HG03571 (cell line): ENCODE measurements at regions not wholly inside any gene's neighbourhood (a gene's known extent, or its start where the extent isn't known, plus 50 kb on each side); places are given as distances from the start of the nearest gene placed in this dataset.

Experiments used
- ATAC-seq: cut with Tn5 transposase; IDR thresholded peaks from one replicate; pipeline ENCODE4 v1.9.1; 2021; ENCODE audit not compliant: unreplicated experiment

DNA sequence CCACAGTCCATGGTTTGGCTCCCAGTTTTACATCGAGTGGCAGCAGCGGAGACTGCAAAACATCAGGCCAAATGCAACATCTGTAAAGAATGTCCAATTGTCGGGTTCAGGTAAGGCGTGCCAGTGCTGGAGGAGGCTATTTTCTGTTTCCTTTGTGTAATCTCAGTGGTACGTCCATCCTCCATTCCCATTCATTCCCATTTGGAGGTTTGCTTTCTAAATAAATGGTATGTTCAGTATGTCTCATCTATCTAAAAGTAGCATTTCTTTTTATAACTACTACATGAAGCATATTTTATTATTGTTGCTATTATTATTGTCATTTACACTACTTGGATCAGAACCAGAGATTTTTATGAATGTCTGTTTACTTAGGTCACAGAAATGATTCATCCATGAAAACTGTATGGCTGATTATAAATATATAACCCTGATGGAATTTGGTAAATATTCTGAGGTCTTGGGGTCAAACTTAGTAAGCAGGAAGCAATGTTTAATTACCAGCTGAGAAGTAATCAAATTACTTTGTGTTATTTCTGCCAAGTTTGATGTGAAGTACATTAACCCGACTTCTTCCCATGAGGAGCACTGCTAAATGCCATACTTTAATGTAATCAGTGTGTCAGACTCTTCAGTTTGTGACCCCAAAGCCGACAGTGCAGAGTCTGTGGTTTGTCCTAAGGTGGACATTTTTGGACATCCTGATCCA lies 512.9 kb downstream of the UTRN start:
- ATAC-seq = no peak

DNA sequence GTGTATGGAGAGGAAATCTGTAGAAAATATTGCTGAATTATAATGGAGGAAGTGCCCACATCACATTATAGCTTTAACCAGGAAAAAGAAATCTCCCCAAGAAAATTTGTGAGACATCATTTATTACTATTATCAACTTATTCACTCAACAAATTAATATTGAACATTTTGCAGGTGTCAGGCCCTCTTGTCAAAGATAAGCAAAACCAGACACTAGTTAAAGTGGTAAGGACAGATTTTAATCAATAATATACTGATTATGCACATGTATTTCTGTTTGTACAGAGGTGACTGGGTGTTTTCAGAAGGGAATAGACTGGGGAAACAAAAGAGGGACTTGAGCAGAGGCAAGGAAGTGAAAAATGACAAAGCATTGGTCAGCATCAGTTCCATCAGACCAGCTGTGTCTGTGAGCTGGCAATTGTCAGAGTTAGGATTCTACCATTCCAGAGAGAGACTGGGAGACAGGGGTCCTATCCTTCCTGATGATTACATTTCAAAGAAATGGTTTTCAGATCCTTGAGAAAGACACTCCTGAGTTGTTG lies 519.2 kb downstream of the UTRN start:
- no peak for ATAC-seq

GRCh38 chr6:144805049-144805448 lies 519.9 kb downstream of the UTRN start:
- ATAC-seq = no peak

- ATAC-seq = no peak
Observed at GRCh38 chr6:144806222-144806621, 521.1 kb downstream of the UTRN start.

DNA sequence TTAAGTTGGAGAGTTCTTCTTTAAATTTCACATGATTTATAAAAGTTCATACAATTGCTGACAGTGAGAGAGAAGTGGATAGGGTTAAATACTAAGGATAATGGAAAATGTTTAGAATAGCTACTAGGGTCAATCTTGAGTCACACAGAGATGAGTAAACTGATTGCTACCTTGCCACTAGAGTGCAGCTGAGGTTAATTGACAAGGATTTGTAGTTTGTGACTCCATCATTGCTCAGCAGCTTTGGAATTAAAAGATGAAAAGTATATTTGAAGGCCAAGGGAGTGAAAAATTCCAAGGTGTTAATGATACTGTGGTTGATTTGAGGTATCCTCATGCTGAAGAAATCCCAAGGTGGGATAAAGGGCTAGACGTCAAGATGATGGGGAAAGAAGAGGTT lies 524.0 kb downstream of the UTRN start:
- no peak for ATAC-seq

DNA sequence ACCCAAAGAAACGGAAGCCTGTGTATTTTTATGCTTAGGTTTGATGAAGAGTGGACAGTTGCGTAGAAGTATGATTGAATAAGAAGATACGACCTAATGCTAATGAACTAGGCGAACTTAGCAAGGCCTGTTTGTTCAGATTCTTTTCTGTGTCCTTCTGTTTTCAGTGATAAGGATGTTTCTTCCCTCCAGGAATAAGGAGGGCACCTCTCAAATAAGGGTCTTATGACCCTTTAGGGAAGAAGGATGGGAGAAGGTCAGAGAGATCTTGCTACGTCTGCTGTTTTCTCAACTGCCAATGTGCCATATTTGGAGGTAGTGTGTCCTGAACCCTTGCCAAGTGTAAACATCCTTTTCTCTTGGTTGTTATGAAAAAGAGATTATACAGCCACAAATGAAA lies 524.8 kb downstream of the UTRN start:
- no peak for ATAC-seq

GRCh38 chr6:144811140-144811539 lies 526.0 kb downstream of the UTRN start:
- ATAC-seq = no peak

DNA sequence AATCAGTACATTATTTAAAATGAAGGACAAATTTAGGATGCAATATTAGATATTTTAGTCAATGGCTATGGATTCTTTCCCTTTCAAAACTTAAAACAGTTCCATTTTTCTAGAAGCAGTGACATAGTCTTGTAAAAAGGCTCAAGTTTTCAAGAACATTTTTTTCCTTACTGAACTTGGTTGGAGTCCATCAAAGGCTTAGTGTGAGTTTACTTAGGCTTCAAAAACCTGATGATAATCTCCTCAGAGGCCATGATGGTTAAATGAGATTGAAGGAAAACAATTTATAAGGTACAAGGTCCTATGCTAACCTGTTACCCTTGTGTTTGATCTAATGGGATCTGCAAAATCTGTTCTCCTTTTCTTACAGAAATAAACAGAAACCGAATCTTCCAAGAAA lies 531.8 kb downstream of the UTRN start:
- ATAC-seq = no peak

GRCh38 chr6:144820270-144820669 lies 535.1 kb downstream of the UTRN start:
- ATAC-seq = no peak

DNA sequence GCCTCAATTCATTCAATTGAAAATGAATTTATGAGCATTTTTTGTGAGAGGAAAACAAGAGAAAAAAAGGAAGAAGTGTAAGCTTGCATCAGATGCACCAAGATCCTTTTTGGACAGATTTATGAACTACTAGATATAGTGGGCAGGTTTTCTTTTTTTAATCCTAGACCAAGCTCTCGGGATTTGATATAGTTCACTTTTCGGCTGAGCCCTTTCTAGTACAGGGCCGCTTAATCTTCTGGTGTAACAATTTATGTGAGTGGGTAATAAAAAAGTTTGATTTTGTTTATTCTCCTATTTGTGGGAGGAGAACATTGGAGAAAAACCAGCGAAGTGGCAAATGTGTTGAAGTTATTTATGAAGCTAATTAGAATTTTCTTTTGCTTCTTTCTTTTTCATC lies 538.0 kb downstream of the UTRN start:
- ATAC-seq = no peak

GRCh38 chr6:144824018-144824417 lies 538.9 kb downstream of the UTRN start:
- ATAC-seq = no peak

DNA sequence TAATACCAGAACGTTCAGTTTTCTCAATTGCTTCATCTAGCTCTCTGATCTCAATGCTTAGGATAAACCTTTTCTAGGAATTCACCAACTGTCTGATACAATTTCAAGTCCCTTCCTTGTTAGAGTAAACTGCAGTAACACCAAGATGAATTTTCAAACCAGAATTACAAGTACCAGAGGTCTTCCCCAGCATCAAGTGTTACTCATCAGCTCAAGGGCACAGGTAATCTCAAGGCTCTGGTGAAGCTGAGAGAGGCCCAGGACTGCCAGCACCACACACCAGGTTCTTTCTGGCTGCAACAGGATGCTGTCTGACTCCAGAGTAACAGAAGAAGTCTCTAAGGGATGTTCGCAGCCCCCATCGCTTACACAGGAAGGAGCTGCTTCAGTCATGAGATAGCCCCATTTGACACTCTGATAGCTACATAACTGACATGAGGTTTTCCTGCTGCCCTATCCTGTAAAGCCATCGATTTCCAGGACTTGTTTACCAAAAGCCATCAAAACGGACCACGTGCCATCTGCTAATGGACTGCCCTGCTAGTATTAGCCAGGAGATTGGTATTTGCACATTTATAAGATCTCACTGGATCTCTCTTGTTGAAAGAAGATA lies 549.4 kb downstream of the UTRN start:
- no peak for ATAC-seq

DNA sequence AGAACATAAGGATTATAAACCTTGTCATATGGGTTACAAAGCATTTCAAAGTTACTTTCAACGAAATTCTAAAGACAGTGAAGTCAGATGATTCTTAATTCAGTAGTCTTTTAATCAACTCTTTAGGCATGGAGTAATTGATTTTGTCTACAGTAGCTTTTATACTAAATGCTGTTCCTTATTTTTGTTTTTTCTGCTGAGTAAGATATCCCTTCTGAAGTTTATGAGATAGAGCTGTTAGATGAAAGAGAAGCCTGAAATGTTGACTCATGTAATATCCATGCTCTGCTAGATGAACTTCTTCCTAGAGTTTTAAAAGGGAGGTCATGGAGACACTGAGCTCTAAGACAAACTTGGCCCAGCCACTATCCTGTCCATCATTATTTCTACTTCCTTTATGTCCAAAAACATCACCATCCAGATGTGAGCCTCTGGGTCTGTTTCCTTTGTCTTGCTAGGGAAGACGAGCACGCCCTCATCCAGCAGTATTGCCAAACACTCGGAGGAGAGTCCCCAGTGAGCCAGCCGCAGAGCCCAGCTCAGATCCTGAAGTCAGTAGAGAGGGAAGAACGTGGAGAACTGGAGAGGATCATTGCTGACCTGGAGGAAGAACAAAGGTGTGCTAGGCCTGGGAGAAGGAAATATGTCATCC lies 550.3 kb downstream of the UTRN start:
- ATAC-seq = no peak

- ATAC-seq = no peak
Observed at GRCh38 chr6:144840619-144841018, 555.5 kb downstream of the UTRN start.

GRCh38 chr6:144843701-144844100 lies 558.6 kb downstream of the UTRN start:
- ATAC-seq = no peak

DNA sequence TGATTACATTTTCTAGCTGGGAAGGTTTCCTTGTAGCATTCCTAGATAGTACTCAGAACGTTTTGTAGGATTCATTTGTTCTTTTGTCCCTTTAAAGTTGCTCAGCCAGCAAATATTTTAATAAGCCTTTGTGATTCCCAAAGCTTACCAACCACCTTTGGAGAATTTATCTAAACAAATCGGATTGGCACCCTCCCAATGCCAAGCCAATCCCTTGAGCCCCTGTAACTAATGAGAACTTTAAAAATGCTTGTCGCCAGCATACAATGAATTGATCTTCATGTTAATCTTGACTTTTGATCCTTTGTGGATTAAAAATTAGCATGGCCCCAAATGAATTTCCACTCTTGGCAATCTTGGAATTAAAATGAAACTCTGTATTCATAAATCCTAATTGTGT lies 559.5 kb downstream of the UTRN start:
- ATAC-seq = no peak

GRCh38 chr6:144845186-144845585 lies 560.1 kb downstream of the UTRN start:
- no peak for ATAC-seq

GRCh38 chr6:144847916-144848315 lies 562.8 kb downstream of the UTRN start:
- ATAC-seq = no peak

DNA sequence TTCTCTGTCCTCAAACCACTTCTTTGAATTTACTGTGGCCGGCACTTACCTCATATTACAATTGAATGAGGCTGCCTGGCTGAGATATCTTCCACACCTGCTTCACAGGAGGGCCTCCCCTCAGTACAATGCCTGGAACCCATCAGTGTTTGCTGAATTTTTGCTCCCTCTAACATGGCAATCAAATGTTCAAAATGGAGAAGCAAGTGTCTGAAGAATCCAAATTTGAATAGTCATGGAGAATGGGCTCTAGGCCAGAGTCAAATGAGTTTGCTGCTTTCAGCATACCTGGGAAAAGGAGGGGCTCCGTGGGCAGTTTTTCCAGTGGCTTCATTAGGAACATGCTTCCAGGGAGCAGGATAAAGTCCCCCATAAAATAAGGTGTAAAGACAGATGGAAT lies 564.8 kb downstream of the UTRN start:
- ATAC-seq = no peak

- ATAC-seq = no peak
Observed at GRCh38 chr6:144853603-144854002, 568.5 kb downstream of the UTRN start.

GRCh38 chr6:144854654-144855053 lies 569.5 kb downstream of the UTRN start:
- no peak for ATAC-seq

DNA sequence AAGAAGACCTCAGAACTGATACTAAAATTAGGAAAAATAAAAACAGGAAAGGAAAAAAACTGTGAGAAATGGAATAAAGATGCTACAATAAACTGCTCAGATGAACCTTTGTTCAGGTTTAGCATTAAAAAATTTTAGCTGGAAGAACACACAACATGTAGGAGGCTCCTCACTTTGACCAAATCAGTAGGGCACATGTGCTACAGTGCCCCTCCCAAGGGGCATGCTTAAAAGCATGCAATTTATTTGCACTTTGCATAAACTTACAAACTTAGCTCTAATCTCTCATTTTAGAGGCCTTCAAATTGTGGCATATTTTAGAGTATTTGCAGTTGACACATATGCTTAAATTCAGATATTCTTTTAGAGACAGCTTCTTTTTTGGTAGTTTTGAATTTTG lies 570.2 kb downstream of the UTRN start:
- no peak for ATAC-seq
